ENCODE measurements at regions not wholly inside any gene's neighbourhood (a gene's known extent, or its start where the extent isn't known, plus 50 kb on each side); places are given as distances from the start of the nearest gene placed in this dataset.

DNA sequence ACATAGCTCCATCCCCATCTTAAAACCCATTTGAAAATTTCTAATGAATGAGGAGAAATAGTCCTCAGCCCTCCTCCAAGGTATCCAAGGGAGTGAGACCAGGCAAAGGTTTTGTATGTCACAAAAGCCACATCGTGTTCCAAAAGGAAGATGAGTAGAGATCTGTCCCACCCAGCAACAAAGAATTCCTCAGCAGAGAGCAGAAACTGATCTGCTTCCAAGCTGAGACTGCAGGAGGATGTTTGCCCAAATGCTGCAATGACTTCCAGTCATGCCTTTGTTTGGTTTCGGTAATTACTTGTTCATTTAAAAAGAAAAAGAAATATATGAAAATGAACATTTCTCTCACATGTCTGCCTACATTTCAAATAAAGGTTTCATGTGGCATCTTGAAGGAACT, 186.9 kb downstream of the SETD4 start:
- DNase-seq: no peak
- Histone ChIP-seq H3K27ac (ENCODE audit: insufficient read length, low read depth, low read length) (no peak overlapping the region), H3T11ph (ENCODE audit: low read length) (no peak overlapping the region), H3K23ac (ENCODE audit: insufficient read length, low read depth, low read length) (no peak overlapping the region), H3K4me2 (ENCODE audit: insufficient read depth, insufficient read length, low read length) (no peak overlapping the region), H4K20me1 (ENCODE audit: control insufficient read depth, insufficient read depth, insufficient read length) (no peaks in the 10 kb centered on the region), H2AFZ (ENCODE audit: low read length) (no peak overlapping the region), H2AK5ac (ENCODE audit: insufficient read length, low read length) (no peak overlapping the region), H3K4me1 (ENCODE audit: insufficient read depth, low read length) (no peaks in the 10 kb centered on the region), H3K18ac (ENCODE audit: insufficient read length, low read depth, low read length) (no peak overlapping the region), H3K79me1 (ENCODE audit: insufficient read depth, low read depth, low read length, poor library complexity, severe bottlenecking) (no peaks in the 10 kb centered on the region), H2BK120ac (ENCODE audit: low read depth, low read length, poor library complexity, severe bottlenecking) (no peak overlapping the region), H3K9ac (ENCODE audit: extremely low read depth, insufficient read length, low read length) (no peak overlapping the region), H4K8ac (replicated peaks; ENCODE audit: insufficient read length, low read depth, low read length) (no peak overlapping the region), H2BK20ac (ENCODE audit: low read depth, low read length, poor library complexity, severe bottlenecking) (no peak overlapping the region), H2BK12ac (ENCODE audit: insufficient read length, low read depth, low read length) (no peak overlapping the region), H4K91ac (ENCODE audit: insufficient read length, low read depth, low read length) (no peak overlapping the region), H3K23me2 (ENCODE audit: insufficient read length, low read depth, low read length, poor library complexity, severe bottlenecking) (no peaks in the 10 kb centered on the region), H3K4ac (ENCODE audit: low read depth, low read length) (no peak overlapping the region), H3K79me2 (ENCODE audit: insufficient read depth, low read length) (no peaks in the 10 kb centered on the region), H2BK5ac (ENCODE audit: insufficient read length, low read length) (no peak overlapping the region), H3K9me3 (ENCODE audit: control insufficient read depth, low read depth, low read length) (no peaks in the 10 kb centered on the region), H4K5ac (ENCODE audit: insufficient read length, low read depth, low read length) (no peak overlapping the region), H3K14ac (ENCODE audit: insufficient read depth, low read length) (no peak overlapping the region), H3K27me3 (ENCODE audit: insufficient read depth, low read length) (no peaks in the 10 kb centered on the region), H2BK15ac (ENCODE audit: low read depth, low read length) (no peak overlapping the region), H3K56ac (ENCODE audit: insufficient read length, low read depth, low read length) (no peak overlapping the region)
- 0 out of 7 replicates have a peak, but pooled peaks cover 0 to 3% (median 0%) of the 10 kb centered on the region in 3 experiments for H3K36me3 Mint-ChIP-seq (ENCODE audit: insufficient read depth in 1 of 3, low read depth in 3 of 3)
- no peak overlapping the region for H3K27ac Mint-ChIP-seq
- H3K27me3 Mint-ChIP-seq (ENCODE audit: low read depth): peaks cover 3% of the 10 kb centered on the region
- H3K9me3 Mint-ChIP-seq: peaks cover 2 to 3% of the 10 kb centered on the region in 2 experiments; a peak in 3 of 5 replicates
- TF ChIP-seq, protein P1, sequence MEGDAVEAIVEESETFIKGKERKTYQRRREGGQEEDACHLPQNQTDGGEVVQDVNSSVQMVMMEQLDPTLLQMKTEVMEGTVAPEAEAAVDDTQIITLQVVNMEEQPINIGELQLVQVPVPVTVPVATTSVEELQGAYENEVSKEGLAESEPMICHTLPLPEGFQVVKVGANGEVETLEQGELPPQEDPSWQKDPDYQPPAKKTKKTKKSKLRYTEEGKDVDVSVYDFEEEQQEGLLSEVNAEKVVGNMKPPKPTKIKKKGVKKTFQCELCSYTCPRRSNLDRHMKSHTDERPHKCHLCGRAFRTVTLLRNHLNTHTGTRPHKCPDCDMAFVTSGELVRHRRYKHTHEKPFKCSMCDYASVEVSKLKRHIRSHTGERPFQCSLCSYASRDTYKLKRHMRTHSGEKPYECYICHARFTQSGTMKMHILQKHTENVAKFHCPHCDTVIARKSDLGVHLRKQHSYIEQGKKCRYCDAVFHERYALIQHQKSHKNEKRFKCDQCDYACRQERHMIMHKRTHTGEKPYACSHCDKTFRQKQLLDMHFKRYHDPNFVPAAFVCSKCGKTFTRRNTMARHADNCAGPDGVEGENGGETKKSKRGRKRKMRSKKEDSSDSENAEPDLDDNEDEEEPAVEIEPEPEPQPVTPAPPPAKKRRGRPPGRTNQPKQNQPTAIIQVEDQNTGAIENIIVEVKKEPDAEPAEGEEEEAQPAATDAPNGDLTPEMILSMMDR (conservative IDR thresholded peaks at IDR 0.05): no peak
- H3K4me1 Mint-ChIP-seq: no peaks in the 10 kb centered on the region
- H3K4me3 Mint-ChIP-seq: no peak overlapping the region
- no CpG with 5 or more reads among the region's 2 CpGs for WGBS (ENCODE audit: extremely low coverage, insufficient read length, low lambda C conversion rate)

All from H9 (cell line).